OCI-LY3 (cell line): ENCODE measurements at regions not wholly inside any gene's neighbourhood (a gene's known extent, or its start where the extent isn't known, plus 50 kb on each side); places are given as distances from the start of the nearest gene placed in this dataset.

Source experiments
- H2AFZ ChIP-seq: fragments of 200-600, 300-600 bp; shearing (Covaris generic); 2 replicates; pipeline ENCODE4 v1.6.0; 2014; ENCODE audit warnings: antibody characterized with exemption, low read depth, low read length
- H3K27ac ChIP-seq: fragments of 200-600, 300-600 bp; sonication (generic); 2 replicates; pipeline ENCODE4 v1.5.1; 2014; ENCODE audit warnings: mild to moderate bottlenecking, low read length, moderate library complexity, mixed read lengths
- H3K27me3 ChIP-seq: fragments of 200-600, 300-600 bp; sonication (generic); 2 replicates; pipeline ENCODE4 v1.6.1; 2014; ENCODE audit warnings: low read depth, low read length, mixed read lengths
- H3K36me3 ChIP-seq: fragments of 200-600, 300-600 bp; sonication (generic); replicated peaks from 2 replicates; pipeline ENCODE3; 2014; ENCODE audit warnings: low read depth, low read length, mixed read lengths
- H3K4me1 ChIP-seq: fragments of 300-600, 200-600 bp; sonication (generic); 2 replicates; pipeline ENCODE4 v1.6.1; 2014; ENCODE audit warnings: low read length, mixed read lengths
- H3K4me2 ChIP-seq: fragments of 200-600, 300-600 bp; sonication (generic); 2 replicates; pipeline ENCODE4 v1.6.1; 2014; ENCODE audit warnings: low read length, mixed read lengths
- H3K4me3 ChIP-seq: fragments of 300-600, 200-600 bp; sonication (generic); 2 replicates; pipeline ENCODE4 v1.5.1; 2014; ENCODE audit warnings: antibody characterized with exemption, mild to moderate bottlenecking, low read length, moderate library complexity
- H3K79me2 ChIP-seq: fragments of 300-600, 200-600 bp; shearing (Covaris generic); 2 replicates; pipeline ENCODE4 v1.6.1; 2014; ENCODE audit warnings: mild to moderate bottlenecking, low read length, mixed read lengths
- H3K9ac ChIP-seq: fragments of 300-600, 200-600 bp; shearing (Covaris generic); 2 replicates; pipeline ENCODE4 v1.6.0; 2014; ENCODE audit warnings: mild to moderate bottlenecking, low read length, moderate library complexity
- H3K9me3 ChIP-seq: fragments of 200-600, 300-600 bp; shearing (Covaris generic); 2 replicates; pipeline ENCODE4 v1.6.1; 2014; ENCODE audit warnings: low read length, mixed read lengths; ENCODE audit not compliant: insufficient read depth
- H4K20me1 ChIP-seq: fragments of 200-600, 300-600 bp; sonication (generic); 2 replicates; pipeline ENCODE4 v1.6.1; 2016; ENCODE audit warnings: low read length, mixed read lengths; ENCODE audit not compliant: insufficient read depth
- CTCF ChIP-seq: fragments of 200-600, 300-600 bp; sonication (generic); IDR thresholded peaks from 2 replicates; pipeline ENCODE4 v1.5.1; 2014; ENCODE audit warnings: antibody characterized with exemption, low read length, low read depth
- EZH2phosphoT487 ChIP-seq: fragments of 200-600 bp; shearing (Covaris generic); IDR thresholded peaks from 2 replicates; pipeline ENCODE4 v1.6.1; 2018; ENCODE audit warnings: antibody characterized with exemption, mixed run types, low read depth

- TF ChIP-seq CTCF (no peak), EZH2phosphoT487 (no peak)
- no peak overlapping the region for H3K9ac ChIP-seq
- no peaks in the 10 kb centered on the region for H4K20me1 ChIP-seq
- no peak overlapping the region for H3K4me3 ChIP-seq
- no peaks in the 10 kb centered on the region for H3K27me3 ChIP-seq
- no peaks in the 10 kb centered on the region for H3K79me2 ChIP-seq
- H3K4me2 ChIP-seq = no peak overlapping the region
- no peaks in the 10 kb centered on the region for H3K36me3 ChIP-seq
- no peak overlapping the region for H3K27ac ChIP-seq
- no peak overlapping the region for H2AFZ ChIP-seq
- no peaks in the 10 kb centered on the region for H3K9me3 ChIP-seq
- no peaks in the 10 kb centered on the region for H3K4me1 ChIP-seq
These were observed 134.2 kb upstream of the PAQR3 start for GRCh38 chr4:79073471-79073870.

- H2AFZ ChIP-seq = no peak overlapping the region
- no peak for TF ChIP-seq EZH2phosphoT487
- no peak for TF ChIP-seq CTCF
- H3K27ac ChIP-seq = no peak overlapping the region
- H3K4me2 ChIP-seq = peak overlapping the region; percentile 40
- H3K9ac ChIP-seq = no peak overlapping the region
- no peaks in the 10 kb centered on the region for H4K20me1 ChIP-seq
- H3K79me2 ChIP-seq = no peaks in the 10 kb centered on the region
- no peaks in the 10 kb centered on the region for H3K9me3 ChIP-seq
- no peaks in the 10 kb centered on the region for H3K27me3 ChIP-seq
- no peaks in the 10 kb centered on the region for H3K36me3 ChIP-seq
- no peak overlapping the region for H3K4me3 ChIP-seq
- peaks cover 13% of the 10 kb centered on the region for H3K4me1 ChIP-seq
These were observed 126.0 kb upstream of the PAQR3 start for GRCh38 chr4:79065262-79065661.

GRCh38 chr4:79064806-79065205 lies 125.6 kb upstream of the PAQR3 start:
- Histone ChIP-seq H3K4me2 (peak overlapping the region; percentile 40), H3K9me3 (no peaks in the 10 kb centered on the region), H2AFZ (no peak overlapping the region), H3K27ac (no peak overlapping the region), H3K79me2 (no peaks in the 10 kb centered on the region), H3K36me3 (no peaks in the 10 kb centered on the region), H4K20me1 (no peaks in the 10 kb centered on the region), H3K4me1 (peaks cover 13% of the 10 kb centered on the region), H3K4me3 (no peak overlapping the region), H3K27me3 (no peaks in the 10 kb centered on the region), H3K9ac (no peak overlapping the region)
- TF ChIP-seq CTCF (no peak), EZH2phosphoT487 (no peak)

- Histone ChIP-seq H3K27ac (no peak overlapping the region), H3K9me3 (no peaks in the 10 kb centered on the region), H3K4me1 (peaks cover 4% of the 10 kb centered on the region; the same call in 1 of the 2 replicates), H3K4me3 (no peak overlapping the region), H3K79me2 (no peaks in the 10 kb centered on the region), H3K9ac (no peak overlapping the region), H3K27me3 (no peaks in the 10 kb centered on the region), H3K36me3 (no peaks in the 10 kb centered on the region), H2AFZ (no peak overlapping the region), H4K20me1 (no peaks in the 10 kb centered on the region), H3K4me2 (no peak overlapping the region)
- no peak for TF ChIP-seq EZH2phosphoT487
- TF ChIP-seq CTCF = no peak
These were observed 120.6 kb upstream of the PAQR3 start for GRCh38 chr4:79059631-79060399.
